Lung microvascular endothelial cell (primary cell): ENCODE measurements at regions not wholly inside any gene's neighbourhood (a gene's known extent, or its start where the extent isn't known, plus 50 kb on each side); places are given as distances from the start of the nearest gene placed in this dataset.
"Not testable (repeated sequence)": the region's sequence is repeated elsewhere in the genome, so short reads cannot be mapped to it uniquely, and the experiment has no call there.

Experiments
- DNase-seq, 2 donors: peaks; one replicate each; pipeline versions ENCODE4 v3.0.0 to v3.0.0-alpha.2; 2010; ENCODE audit warnings: low read depth in 2 of 2

GRCh38 chr17:54353789-54354525 is 531.2 kb downstream of the KIF2B start:
- no peak for DNase-seq

- not testable (repeated sequence) for DNase-seq
Measured at GRCh38 chr17:54361073-54361472, 538.3 kb downstream of the KIF2B start.

- DNase-seq, result no peak
Measured at GRCh38 chr17:54368906-54369305, 531.7 kb upstream of the TOM1L1 start.

- no peak for DNase-seq
Measured at GRCh38 chr17:54372069-54372749, 528.4 kb upstream of the TOM1L1 start.

- no peak for DNase-seq
Measured at GRCh38 chr17:54373970-54374369, 526.7 kb upstream of the TOM1L1 start.

- DNase-seq, result not testable (repeated sequence)
Measured at GRCh38 chr17:54376409-54376808, 524.2 kb upstream of the TOM1L1 start.

GRCh38 chr17:54381482-54381881 is 519.2 kb upstream of the TOM1L1 start:
- no peak for DNase-seq

- no peak for DNase-seq
Measured at GRCh38 chr17:54404259-54404658, 496.4 kb upstream of the TOM1L1 start.

GRCh38 chr17:54405826-54406225 is 494.8 kb upstream of the TOM1L1 start:
- no peak for DNase-seq

GRCh38 chr17:54408731-54409130 is 491.9 kb upstream of the TOM1L1 start:
- DNase-seq, result no peak

- DNase-seq, result no peak
Measured at GRCh38 chr17:54418467-54418866, 482.2 kb upstream of the TOM1L1 start.

GRCh38 chr17:54425671-54426070 is 475.0 kb upstream of the TOM1L1 start:
- no peak for DNase-seq

- no peak for DNase-seq
Measured at GRCh38 chr17:54426296-54426886, 474.3 kb upstream of the TOM1L1 start.

- DNase-seq, result no peak
Measured at GRCh38 chr17:54435966-54436365, 464.7 kb upstream of the TOM1L1 start.

GRCh38 chr17:54439816-54440215 is 460.8 kb upstream of the TOM1L1 start:
- DNase-seq, result no peak

- DNase-seq, result no peak
Measured at GRCh38 chr17:54451051-54451450, 449.6 kb upstream of the TOM1L1 start.

- no peak for DNase-seq
Measured at GRCh38 chr17:54452666-54453348, 447.8 kb upstream of the TOM1L1 start.

- DNase-seq, result no peak
Measured at GRCh38 chr17:54455251-54455868, 445.3 kb upstream of the TOM1L1 start.

- DNase-seq, result not testable (repeated sequence)
Measured at GRCh38 chr17:54465443-54465842, 435.2 kb upstream of the TOM1L1 start.

- no peak for DNase-seq
Measured at GRCh38 chr17:54466875-54467274, 433.8 kb upstream of the TOM1L1 start.

GRCh38 chr17:54482843-54483242 is 417.8 kb upstream of the TOM1L1 start:
- no peak for DNase-seq

- no peak for DNase-seq
Measured at GRCh38 chr17:54493691-54494090, 407.0 kb upstream of the TOM1L1 start.
